ENCODE measurements at regions not wholly inside any gene's neighbourhood (a gene's known extent, or its start where the extent isn't known, plus 50 kb on each side); places are given as distances from the start of the nearest gene placed in this dataset.

DNA sequence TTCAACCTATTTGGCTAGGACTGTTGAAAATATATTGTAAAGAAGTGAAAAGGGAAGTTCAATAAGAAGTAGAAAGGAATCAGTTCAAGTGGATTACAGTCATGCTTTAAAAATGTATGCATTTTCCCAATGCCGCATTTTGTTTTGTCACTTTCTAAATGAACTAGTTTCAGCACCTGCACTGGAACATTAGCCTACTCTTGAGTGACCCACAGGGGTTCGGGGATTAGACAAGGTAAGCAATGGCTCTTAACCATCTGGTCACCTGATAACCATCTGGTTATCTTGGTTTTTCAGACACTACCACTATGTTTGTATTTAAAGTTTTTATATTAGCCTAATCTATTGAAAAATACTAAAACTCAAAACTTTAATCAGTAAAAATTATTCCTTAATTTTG is 97.6 kb downstream of the CD164 start:
- TF ChIP-seq MXI1 (conservative IDR thresholded peaks at IDR 0.05; ENCODE audit: poor library complexity, severe bottlenecking) (no peak), RAD21 (conservative IDR thresholded peaks at IDR 0.05) (no peak), EP300 (conservative IDR thresholded peaks at IDR 0.05; ENCODE audit: poor library complexity, severe bottlenecking) (no peak), EZH2 (IDR thresholded peaks at IDR 0.05; ENCODE audit: borderline replicate concordance, insufficient read depth, low read length, poor library complexity, severe bottlenecking) (no peak), TAF1 (IDR thresholded peaks at IDR 0.05; ENCODE audit: low read depth) (no peak), SMC3 (conservative IDR thresholded peaks at IDR 0.05; ENCODE audit: poor library complexity) (no peak), POLR2AphosphoS5 (IDR thresholded peaks at IDR 0.05) (no peak)
- TF ChIP-seq, protein P1, sequence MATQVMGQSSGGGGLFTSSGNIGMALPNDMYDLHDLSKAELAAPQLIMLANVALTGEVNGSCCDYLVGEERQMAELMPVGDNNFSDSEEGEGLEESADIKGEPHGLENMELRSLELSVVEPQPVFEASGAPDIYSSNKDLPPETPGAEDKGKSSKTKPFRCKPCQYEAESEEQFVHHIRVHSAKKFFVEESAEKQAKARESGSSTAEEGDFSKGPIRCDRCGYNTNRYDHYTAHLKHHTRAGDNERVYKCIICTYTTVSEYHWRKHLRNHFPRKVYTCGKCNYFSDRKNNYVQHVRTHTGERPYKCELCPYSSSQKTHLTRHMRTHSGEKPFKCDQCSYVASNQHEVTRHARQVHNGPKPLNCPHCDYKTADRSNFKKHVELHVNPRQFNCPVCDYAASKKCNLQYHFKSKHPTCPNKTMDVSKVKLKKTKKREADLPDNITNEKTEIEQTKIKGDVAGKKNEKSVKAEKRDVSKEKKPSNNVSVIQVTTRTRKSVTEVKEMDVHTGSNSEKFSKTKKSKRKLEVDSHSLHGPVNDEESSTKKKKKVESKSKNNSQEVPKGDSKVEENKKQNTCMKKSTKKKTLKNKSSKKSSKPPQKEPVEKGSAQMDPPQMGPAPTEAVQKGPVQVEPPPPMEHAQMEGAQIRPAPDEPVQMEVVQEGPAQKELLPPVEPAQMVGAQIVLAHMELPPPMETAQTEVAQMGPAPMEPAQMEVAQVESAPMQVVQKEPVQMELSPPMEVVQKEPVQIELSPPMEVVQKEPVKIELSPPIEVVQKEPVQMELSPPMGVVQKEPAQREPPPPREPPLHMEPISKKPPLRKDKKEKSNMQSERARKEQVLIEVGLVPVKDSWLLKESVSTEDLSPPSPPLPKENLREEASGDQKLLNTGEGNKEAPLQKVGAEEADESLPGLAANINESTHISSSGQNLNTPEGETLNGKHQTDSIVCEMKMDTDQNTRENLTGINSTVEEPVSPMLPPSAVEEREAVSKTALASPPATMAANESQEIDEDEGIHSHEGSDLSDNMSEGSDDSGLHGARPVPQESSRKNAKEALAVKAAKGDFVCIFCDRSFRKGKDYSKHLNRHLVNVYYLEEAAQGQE (IDR thresholded peaks at IDR 0.05; ENCODE audit: borderline replicate concordance): no peak
- TF ChIP-seq, protein P2, sequence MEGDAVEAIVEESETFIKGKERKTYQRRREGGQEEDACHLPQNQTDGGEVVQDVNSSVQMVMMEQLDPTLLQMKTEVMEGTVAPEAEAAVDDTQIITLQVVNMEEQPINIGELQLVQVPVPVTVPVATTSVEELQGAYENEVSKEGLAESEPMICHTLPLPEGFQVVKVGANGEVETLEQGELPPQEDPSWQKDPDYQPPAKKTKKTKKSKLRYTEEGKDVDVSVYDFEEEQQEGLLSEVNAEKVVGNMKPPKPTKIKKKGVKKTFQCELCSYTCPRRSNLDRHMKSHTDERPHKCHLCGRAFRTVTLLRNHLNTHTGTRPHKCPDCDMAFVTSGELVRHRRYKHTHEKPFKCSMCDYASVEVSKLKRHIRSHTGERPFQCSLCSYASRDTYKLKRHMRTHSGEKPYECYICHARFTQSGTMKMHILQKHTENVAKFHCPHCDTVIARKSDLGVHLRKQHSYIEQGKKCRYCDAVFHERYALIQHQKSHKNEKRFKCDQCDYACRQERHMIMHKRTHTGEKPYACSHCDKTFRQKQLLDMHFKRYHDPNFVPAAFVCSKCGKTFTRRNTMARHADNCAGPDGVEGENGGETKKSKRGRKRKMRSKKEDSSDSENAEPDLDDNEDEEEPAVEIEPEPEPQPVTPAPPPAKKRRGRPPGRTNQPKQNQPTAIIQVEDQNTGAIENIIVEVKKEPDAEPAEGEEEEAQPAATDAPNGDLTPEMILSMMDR (IDR thresholded peaks at IDR 0.05; ENCODE audit: poor library complexity, severe bottlenecking): no peak

DNA sequence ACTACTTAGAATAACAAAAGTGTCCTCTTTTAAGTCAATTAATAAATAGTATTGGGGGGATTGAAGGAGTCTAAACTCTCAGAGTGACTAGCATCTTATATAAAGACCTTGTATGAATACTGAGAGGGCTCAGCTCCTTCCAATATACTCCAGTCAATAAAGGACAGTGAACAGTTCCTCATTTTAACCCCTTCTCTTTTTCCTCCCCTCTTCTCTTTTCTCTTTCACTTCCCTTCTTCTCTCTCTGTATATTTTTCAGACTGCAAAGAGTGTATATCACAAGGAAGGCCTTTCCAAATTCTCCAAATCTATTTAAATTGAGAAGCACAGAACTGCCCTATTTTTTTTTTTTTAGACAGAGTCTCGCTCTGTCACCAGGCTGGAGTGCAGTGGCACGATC is 99.5 kb downstream of the CD164 start:
- Histone ChIP-seq H3K27ac (ENCODE audit: low read length) (no peak overlapping the region), H3K9ac (ENCODE audit: low read length) (no peak overlapping the region), H3K9me2 (ENCODE audit: insufficient read depth, low read length) (no peaks in the 10 kb centered on the region), H3K27me3 (ENCODE audit: insufficient read depth, low read depth, low read length) (no peaks in the 10 kb centered on the region), H2AFZ (ENCODE audit: low read depth, low read length) (no peak overlapping the region), H3K9me3 (ENCODE audit: low read length) (no peaks in the 10 kb centered on the region), H3K79me2 (replicated peaks; ENCODE audit: insufficient read depth, low read length) (no peaks in the 10 kb centered on the region), H3K4me2 (ENCODE audit: low read length) (no peak overlapping the region), H4K20me1 (ENCODE audit: insufficient read depth) (no peaks in the 10 kb centered on the region), H3F3A (ENCODE audit: insufficient read depth, low read length, poor library complexity, severe bottlenecking) (no peaks in the 10 kb centered on the region), H3K4me3 (ENCODE audit: low read length) (no peak overlapping the region), H3K36me3 (ENCODE audit: insufficient read depth, low read length) (no peaks in the 10 kb centered on the region)
- no peak for TF ChIP-seq TAF1 (IDR thresholded peaks at IDR 0.05; ENCODE audit: low read depth)
- no peak for TF ChIP-seq RAD21 (conservative IDR thresholded peaks at IDR 0.05)
- TF ChIP-seq SMC3 (conservative IDR thresholded peaks at IDR 0.05; ENCODE audit: poor library complexity): no peak
- TF ChIP-seq EP300 (conservative IDR thresholded peaks at IDR 0.05; ENCODE audit: poor library complexity, severe bottlenecking): no peak
- TF ChIP-seq, protein P2 (IDR thresholded peaks at IDR 0.05; ENCODE audit: poor library complexity, severe bottlenecking): no peak
- TF ChIP-seq MXI1 (conservative IDR thresholded peaks at IDR 0.05; ENCODE audit: poor library complexity, severe bottlenecking): no peak
- TF ChIP-seq EZH2 (IDR thresholded peaks at IDR 0.05; ENCODE audit: borderline replicate concordance, insufficient read depth, low read length, poor library complexity, severe bottlenecking): no peak
- no peak for TF ChIP-seq POLR2AphosphoS5 (IDR thresholded peaks at IDR 0.05)
- TF ChIP-seq, protein P1 (IDR thresholded peaks at IDR 0.05; ENCODE audit: borderline replicate concordance): no peak

More for the DNA sequence above, 97.6 kb downstream of the CD164 start:
- H3K9me2 ChIP-seq (ENCODE audit: insufficient read depth, low read length): no peaks in the 10 kb centered on the region
- H3K4me2 ChIP-seq (ENCODE audit: low read length): no peak overlapping the region
- no peak overlapping the region for H2AFZ ChIP-seq (ENCODE audit: low read depth, low read length)
- no peaks in the 10 kb centered on the region for H3K27me3 ChIP-seq (ENCODE audit: insufficient read depth, low read depth, low read length)
- no peak overlapping the region for H3K4me3 ChIP-seq (ENCODE audit: low read length)
- H3F3A ChIP-seq (ENCODE audit: insufficient read depth, low read length, poor library complexity, severe bottlenecking): no peaks in the 10 kb centered on the region
- no peaks in the 10 kb centered on the region for H3K9me3 ChIP-seq (ENCODE audit: low read length)
- no peaks in the 10 kb centered on the region for H3K36me3 ChIP-seq (ENCODE audit: insufficient read depth, low read length)
- H3K9ac ChIP-seq (ENCODE audit: low read length): no peak overlapping the region
- H4K20me1 ChIP-seq (ENCODE audit: insufficient read depth): no peaks in the 10 kb centered on the region
- H3K27ac ChIP-seq (ENCODE audit: low read length): peak overlapping the region; percentile 46
- no peaks in the 10 kb centered on the region for H3K79me2 ChIP-seq (replicated peaks; ENCODE audit: insufficient read depth, low read length)

Data from neural cell (in vitro differentiated cells).